ENCODE measurements at regions not wholly inside any gene's neighbourhood (a gene's known extent, or its start where the extent isn't known, plus 50 kb on each side); places are given as distances from the start of the nearest gene placed in this dataset.

DNA sequence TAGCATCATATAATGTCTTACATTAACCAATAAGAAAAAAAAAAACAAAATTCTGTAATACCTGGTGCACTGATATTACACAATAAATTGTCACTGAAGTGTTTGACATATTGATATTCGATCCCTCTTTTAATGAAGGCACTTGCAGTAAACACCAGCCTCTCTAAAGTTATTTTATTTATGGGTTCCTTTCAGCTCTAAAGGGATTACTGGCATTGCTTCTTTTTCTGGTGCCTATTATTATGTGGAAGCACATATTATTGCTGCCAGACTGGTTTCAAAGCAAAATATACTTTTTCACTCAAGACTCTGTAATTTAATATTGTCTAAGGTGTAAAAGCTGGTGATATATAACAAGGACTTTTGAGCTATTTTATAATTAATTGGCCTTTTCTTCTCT is 1090.5 kb downstream of the TRHDE start:
- no peak for DNase-seq

DNA sequence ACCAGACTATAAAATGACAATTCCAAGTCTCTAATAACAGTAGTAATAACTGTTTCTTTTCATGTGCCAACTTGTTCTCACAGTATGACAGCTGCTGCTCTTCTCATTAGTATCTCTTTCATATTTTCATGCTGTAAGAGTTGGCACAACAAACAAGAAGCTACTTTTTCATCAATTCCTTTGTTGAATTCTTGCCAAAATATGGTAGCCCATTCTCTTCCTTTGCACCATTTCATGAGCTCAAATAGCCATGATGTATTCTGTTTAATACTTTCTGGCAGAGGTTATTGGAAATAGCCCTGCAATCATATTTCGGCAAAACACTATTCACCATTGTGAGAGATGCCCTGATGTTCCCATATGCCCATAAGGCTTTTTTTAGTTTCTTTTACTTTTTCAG is 1100.7 kb downstream of the TRHDE start:
- no peak for DNase-seq

GRCh38 chr12:73374360-73374759 is 1102.2 kb downstream of the TRHDE start:
- DNase-seq = no peak

- DNase-seq = no peak
Observed at GRCh38 chr12:73383584-73384222, 1111.5 kb downstream of the TRHDE start.

DNA sequence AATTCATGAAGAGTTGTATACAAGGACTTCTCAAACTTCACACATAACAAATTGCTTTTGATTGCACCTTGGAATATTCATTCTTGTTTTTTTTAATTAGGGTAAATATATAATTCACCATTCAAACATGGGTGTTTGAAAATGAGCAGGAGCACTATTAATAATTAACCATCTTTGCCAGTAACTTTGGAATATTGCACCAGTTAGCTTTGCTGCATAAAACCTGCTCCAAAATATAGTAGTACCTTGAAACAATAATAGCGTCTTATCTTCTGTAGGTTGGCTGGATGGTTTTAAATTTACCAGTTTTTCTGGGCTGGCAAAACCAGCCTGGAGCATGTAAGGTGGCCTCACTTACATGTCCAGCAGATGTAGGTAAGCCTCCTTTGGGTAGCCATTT is 1112.4 kb downstream of the TRHDE start:
- DNase-seq = no peak

DNA sequence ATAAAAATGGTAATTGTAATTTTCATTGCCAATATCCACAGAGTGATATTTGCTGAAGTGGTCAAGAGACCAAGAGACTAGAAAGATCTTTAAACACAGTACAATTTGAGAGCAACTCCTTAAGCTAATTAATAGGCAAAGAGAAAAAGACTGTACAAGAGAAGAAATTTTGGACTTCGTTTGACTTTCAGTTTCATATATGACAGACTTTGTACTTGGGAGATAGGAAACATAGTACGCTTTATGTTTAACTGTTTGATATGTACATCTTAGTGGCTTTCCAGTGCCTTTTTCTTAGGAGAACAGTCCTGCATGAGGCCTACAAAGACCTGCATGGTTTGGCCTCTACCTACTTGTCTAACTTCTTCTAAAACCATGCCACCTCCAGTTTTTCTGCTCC is 1118.1 kb downstream of the TRHDE start:
- no peak for DNase-seq

DNA sequence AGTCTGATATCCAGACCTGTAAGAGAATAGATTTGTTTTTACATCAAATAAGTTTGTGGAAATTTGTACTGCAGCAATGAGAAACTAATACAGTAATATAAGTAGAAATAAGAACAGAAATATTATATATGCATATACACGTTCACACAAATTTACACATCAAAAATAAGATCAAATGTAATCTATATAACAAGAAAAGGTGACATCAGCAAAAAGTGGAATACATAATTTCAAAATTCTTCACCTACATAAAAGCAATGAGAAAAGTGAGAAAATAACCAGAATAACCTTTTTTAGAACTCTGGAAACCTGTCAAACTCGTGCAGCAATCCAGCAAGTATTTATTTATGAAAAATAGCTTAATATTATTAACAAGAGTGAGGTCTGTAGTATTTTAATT is 1124.6 kb upstream of the ATXN7L3B start:
- no peak for DNase-seq

GRCh38 chr12:73413974-73414373 is 1123.7 kb upstream of the ATXN7L3B start:
- DNase-seq = no peak

DNA sequence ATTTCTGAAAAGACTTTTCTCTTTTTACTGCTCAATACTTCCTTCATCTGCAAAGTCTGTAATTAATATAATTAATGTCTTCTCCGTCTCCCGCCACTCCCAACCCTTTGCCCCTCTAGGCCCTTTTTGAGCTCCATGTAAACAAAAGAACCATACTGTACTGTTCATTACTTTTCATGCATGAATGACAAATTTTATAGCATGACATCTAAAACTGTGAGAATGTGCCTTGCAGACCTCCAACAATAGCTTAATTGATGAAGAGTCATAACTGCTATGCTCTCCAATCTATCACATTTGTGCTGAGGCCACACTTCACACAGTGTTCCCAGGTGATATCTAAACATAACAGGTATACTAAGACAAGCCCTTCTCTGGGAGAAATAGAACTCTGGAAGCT is 1122.7 kb upstream of the ATXN7L3B start:
- DNase-seq = no peak

- no peak for DNase-seq
Observed at GRCh38 chr12:73418541-73418940, 1119.1 kb upstream of the ATXN7L3B start.

- no peak for DNase-seq
Observed at GRCh38 chr12:73421832-73422231, 1115.8 kb upstream of the ATXN7L3B start.

DNA sequence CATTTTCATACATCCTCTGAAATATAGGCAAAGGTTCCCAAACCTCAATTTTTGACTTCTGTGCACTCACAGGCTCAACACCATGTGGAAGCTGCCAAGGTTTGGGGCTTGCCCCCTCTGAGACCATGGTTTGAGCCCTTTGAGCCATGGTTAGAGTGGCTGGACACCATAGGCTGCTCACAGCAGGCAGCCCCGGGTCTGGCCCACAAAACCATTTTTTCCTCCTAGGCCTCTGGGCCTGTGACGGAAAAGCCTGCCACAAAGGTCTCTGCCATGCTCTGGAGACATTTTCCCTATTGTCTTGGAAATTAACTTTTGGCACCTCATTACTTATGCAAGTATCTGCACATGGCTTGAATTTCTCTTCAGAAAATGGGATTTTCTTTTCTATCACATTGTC is 1113.2 kb upstream of the ATXN7L3B start:
- DNase-seq = no peak

DNA sequence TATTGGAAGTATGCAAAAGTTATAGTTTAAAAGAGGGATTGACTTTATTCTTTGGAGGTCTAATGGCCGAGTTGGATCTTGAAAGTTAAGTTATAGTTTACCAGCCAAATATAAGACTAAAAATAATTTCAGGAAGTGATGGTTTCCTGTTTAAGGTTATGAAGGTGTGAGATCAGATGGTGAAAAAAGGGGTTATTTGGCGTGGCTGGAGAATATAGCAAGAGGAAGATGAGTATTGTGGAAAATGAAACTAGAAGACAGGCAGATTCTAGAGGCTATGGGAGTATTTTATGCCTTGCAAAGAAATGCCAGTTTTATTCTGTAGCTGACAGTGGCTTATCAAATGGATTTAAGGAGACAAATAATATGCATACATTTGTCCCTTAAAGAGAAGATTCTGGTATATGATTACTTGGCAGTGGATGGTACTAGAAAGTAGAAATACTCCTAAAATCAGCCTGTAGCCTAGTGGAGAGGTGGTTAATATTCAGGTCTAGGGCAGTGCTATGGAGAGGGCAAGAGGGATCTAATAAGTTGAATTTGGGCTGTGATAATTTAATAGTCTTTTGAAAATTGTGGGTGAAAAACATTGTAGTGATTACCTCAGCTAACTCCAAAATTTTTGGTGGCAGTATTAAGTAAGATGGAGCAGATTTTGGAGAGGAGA is 1091.8 kb upstream of the ATXN7L3B start:
- no peak for DNase-seq

GRCh38 chr12:73452672-73453469 is 1084.8 kb upstream of the ATXN7L3B start:
- no peak for DNase-seq

DNA sequence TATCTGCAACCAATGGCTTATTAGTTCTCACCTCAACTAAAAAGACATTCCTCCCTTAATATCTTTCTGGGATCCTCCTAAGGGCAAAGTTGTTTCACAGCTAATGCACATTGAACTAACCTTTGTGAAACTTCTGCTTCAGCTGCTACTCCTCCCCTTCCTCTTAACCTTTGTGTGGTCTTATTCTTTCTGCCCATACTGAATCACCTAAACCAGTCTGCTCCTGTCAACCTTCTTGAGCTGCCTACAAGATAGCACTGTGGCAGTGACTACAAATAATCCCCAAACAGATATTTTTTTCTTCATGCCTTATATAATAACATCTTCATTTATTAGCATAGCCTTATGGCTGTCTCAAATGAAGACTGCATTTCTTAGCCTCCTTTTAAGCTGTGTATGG is 1077.4 kb upstream of the ATXN7L3B start:
- DNase-seq = no peak

- DNase-seq = no peak
Observed at GRCh38 chr12:73465106-73465505, 1072.5 kb upstream of the ATXN7L3B start.

DNA sequence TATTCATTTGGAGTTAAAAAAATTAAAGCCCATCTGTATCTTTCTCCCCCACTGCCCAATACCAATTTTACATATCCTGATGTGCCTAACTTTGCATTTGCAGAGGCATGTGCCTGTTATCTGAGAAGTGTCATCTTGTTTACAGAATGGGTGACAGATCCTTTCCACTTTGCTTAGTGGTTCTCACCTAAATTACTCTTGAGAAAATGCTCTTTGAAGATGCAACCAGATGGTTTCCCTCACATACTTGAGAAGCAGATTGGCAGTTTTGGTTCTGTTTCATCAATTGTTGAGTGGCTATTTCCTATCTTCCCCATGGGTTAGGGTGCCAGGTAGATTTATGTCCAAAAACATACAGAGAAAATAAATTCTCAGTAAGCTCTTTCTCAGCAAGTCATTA is 1051.4 kb upstream of the ATXN7L3B start:
- no peak for DNase-seq

DNA sequence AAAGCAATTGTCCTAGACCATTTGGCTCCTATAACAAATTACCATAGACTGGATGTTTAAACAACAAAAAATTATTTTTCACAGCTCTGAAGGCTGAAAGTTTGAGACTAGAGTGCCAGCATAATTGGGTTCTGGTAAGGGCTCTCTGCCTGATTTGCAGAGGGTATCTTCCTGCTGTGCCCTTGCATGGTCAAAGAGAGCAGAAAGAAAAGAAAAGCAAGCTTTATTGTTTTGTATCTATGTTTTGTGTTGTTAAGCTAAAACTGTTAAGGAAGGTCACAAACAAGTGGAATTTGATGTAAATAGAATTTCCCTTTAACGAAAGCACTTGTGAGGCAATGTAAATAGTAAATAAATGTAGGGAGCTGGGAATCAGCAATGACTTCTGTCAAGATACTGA is 1031.0 kb upstream of the ATXN7L3B start:
- DNase-seq = no peak

GRCh38 chr12:73514672-73515071 is 1023.0 kb upstream of the ATXN7L3B start:
- no peak for DNase-seq

DNA sequence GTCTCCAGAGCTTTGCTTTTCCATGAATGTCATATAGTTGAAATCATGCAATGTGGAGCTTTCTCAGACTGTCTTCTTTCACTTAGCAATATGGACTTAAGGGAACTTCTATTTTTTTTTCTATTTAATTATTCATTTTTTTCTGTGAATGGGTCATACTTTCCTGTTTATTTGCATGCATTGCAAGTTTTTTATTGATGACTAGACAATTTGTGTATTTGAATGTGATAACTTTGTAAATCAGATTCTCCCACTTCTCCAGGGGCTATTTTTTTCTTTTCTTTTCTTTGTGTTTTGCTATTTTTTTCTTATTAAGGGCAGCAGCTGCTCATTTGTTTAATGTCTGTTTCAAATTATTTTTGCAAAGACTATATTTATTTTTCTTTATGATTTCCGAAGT is 1019.8 kb upstream of the ATXN7L3B start:
- DNase-seq = no peak

DNA sequence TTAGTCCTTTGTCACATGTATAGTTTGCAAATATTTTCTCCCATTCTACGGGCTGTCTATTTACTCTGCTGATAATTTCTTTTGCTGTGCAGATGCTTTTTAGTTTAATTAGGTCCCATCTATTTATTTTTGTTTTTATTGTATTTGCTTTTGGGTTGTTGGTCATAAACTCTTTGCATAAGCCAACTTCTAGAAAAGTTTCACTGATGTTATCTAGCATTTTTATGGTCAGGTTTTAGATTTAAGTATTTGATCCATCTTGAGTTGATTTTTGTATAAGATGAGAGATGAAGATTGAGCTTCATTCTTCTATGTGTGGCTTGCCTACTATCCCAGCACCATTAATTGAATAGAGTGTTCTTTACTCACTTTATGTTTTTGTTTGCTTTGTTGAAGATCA is 1008.4 kb upstream of the ATXN7L3B start:
- no peak for DNase-seq

GRCh38 chr12:73529954-73530353 is 1007.7 kb upstream of the ATXN7L3B start:
- DNase-seq = no peak

DNA sequence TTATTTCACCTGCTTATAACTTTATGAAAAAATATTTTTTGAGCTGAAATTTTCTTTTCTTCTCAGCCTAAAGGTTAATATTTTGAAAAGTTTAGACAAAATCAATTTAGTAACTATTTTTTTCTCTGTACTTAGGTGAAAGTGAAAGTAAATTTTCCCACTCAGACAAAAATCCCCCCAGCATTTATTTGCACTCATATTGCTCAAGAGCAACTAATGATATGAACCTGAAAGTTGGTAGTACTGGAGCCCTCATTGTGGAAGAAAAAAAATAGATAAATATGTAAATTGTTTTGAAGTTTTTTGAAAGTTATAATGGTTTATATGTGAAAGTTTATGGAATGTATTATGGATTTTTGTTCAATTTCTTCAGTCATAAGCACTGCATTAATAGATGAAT is 1005.9 kb upstream of the ATXN7L3B start:
- DNase-seq = no peak

DNA sequence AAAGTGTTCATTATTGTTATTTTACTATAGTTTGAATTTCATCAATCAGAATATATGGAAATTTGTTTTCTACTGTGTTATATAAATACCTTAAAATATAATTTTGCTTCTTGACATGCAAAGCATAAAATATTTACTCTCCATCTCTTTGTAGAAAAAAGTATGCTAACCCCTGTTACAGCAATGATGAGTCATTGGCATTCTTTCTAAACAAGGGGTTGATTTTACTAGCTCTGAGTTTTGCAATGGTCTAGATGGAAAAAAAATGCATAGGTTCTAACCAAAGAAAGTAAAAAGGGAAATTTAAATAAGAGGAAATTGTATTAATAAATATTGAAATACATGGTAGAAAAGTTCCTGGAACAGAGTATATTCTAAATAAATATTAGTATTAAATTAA is 990.2 kb upstream of the ATXN7L3B start:
- DNase-seq = no peak

All from inflammatory macrophage treated with lipopolysaccharide for 4 hours (primary cell).